ENCODE measurements at regions not wholly inside any gene's neighbourhood (a gene's known extent, or its start where the extent isn't known, plus 50 kb on each side); places are given as distances from the start of the nearest gene placed in this dataset.

- no peak overlapping the region for H3K4me3 Mint-ChIP-seq
- Histone ChIP-seq H3K27me3 (ENCODE audit: insufficient read depth, low read length) (no peaks in the 10 kb centered on the region), H2BK20ac (ENCODE audit: low read depth, low read length, poor library complexity, severe bottlenecking) (no peak overlapping the region), H4K20me1 (ENCODE audit: control insufficient read depth, insufficient read depth, insufficient read length) (no peaks in the 10 kb centered on the region), H3K23ac (ENCODE audit: insufficient read length, low read depth, low read length) (no peak overlapping the region), H2AK5ac (ENCODE audit: insufficient read length, low read length) (no peak overlapping the region), H3K27ac (ENCODE audit: insufficient read length, low read depth, low read length) (no peak overlapping the region), H2BK120ac (ENCODE audit: low read depth, low read length, poor library complexity, severe bottlenecking) (no peak overlapping the region), H2BK5ac (ENCODE audit: insufficient read length, low read length) (no peak overlapping the region), H4K5ac (ENCODE audit: insufficient read length, low read depth, low read length) (no peak overlapping the region), H3K14ac (ENCODE audit: insufficient read depth, low read length) (no peak overlapping the region), H2BK15ac (ENCODE audit: low read depth, low read length) (no peak overlapping the region), H3K79me1 (ENCODE audit: insufficient read depth, low read depth, low read length, poor library complexity, severe bottlenecking) (no peaks in the 10 kb centered on the region), H2BK12ac (ENCODE audit: insufficient read length, low read depth, low read length) (no peak overlapping the region), H3T11ph (ENCODE audit: low read length) (no peak overlapping the region), H3K79me2 (ENCODE audit: insufficient read depth, low read length) (no peaks in the 10 kb centered on the region), H3K9ac (ENCODE audit: extremely low read depth, insufficient read length, low read length) (no peak overlapping the region), H4K91ac (ENCODE audit: insufficient read length, low read depth, low read length) (no peak overlapping the region), H3K9me3 (ENCODE audit: control insufficient read depth, low read depth, low read length) (no peaks in the 10 kb centered on the region), H3K23me2 (ENCODE audit: insufficient read length, low read depth, low read length, poor library complexity, severe bottlenecking) (no peaks in the 10 kb centered on the region), H3K4me1 (ENCODE audit: insufficient read depth, low read length) (no peaks in the 10 kb centered on the region), H4K8ac (replicated peaks; ENCODE audit: insufficient read length, low read depth, low read length) (no peak overlapping the region), H3K4me2 (ENCODE audit: insufficient read depth, insufficient read length, low read length) (no peak overlapping the region), H3K56ac (ENCODE audit: insufficient read length, low read depth, low read length) (no peak overlapping the region), H2AFZ (ENCODE audit: low read length) (no peak overlapping the region), H3K4ac (ENCODE audit: low read depth, low read length) (no peak overlapping the region), H3K18ac (ENCODE audit: insufficient read length, low read depth, low read length) (no peak overlapping the region)
- H3K9me3 Mint-ChIP-seq: no peaks in the 10 kb centered on the region
- TF ChIP-seq CTCF (conservative IDR thresholded peaks at IDR 0.05): no peak
- no peaks in the 10 kb centered on the region for H3K36me3 Mint-ChIP-seq (ENCODE audit: insufficient read depth in 1 of 3, low read depth in 3 of 3)
- no peak for DNase-seq
- no peaks in the 10 kb centered on the region for H3K4me1 Mint-ChIP-seq
- no peak overlapping the region for H3K27ac Mint-ChIP-seq
- H3K27me3 Mint-ChIP-seq (ENCODE audit: low read depth): no peaks in the 10 kb centered on the region; the same call in 1 of the 2 replicates
- WGBS (ENCODE audit: extremely low coverage, insufficient read length, low lambda C conversion rate): no CpG with 5 or more reads among the region's 7 CpGs
Observed at GRCh38 chr16:79862601-79863000, 262.1 kb upstream of the MAF start.

Data from H9 (cell line).